HG03521 (cell line): ENCODE measurements at regions not wholly inside any gene's neighbourhood (a gene's known extent, or its start where the extent isn't known, plus 50 kb on each side); places are given as distances from the start of the nearest gene placed in this dataset.
"Not testable (repeated sequence)": the region's sequence is repeated elsewhere in the genome, so short reads cannot be mapped to it uniquely, and the experiment has no call there.

Experiments used
- ATAC-seq: cut with Tn5 transposase; IDR thresholded peaks from one replicate; pipeline ENCODE4 v1.9.1; 2021; ENCODE audit warnings: mild to moderate bottlenecking, moderate library complexity; ENCODE audit not compliant: unreplicated experiment

GRCh38 chr1:120609834-120610233 is 113.9 kb upstream of the NBPF26 start:
- ATAC-seq: not testable (repeated sequence)

GRCh38 chr1:120614931-120615639 is 108.7 kb upstream of the NBPF26 start:
- not testable (repeated sequence) for ATAC-seq

- not testable (repeated sequence) for ATAC-seq
These were observed 106.3 kb upstream of the NBPF26 start for GRCh38 chr1:120617493-120617892.

- not testable (repeated sequence) for ATAC-seq
These were observed 103.7 kb upstream of the NBPF26 start for GRCh38 chr1:120619867-120620692.

- not testable (repeated sequence) for ATAC-seq
These were observed 103.1 kb upstream of the NBPF26 start for GRCh38 chr1:120620693-120620969.

- ATAC-seq: not testable (repeated sequence)
These were observed 102.5 kb upstream of the NBPF26 start for GRCh38 chr1:120621278-120621677.

GRCh38 chr1:120623539-120623938 is 100.2 kb upstream of the NBPF26 start:
- not testable (repeated sequence) for ATAC-seq

GRCh38 chr1:120624565-120625064 is 99.1 kb upstream of the NBPF26 start:
- ATAC-seq: not testable (repeated sequence)

GRCh38 chr1:120629832-120630455 is 93.8 kb upstream of the NBPF26 start:
- ATAC-seq: not testable (repeated sequence)

- not testable (repeated sequence) for ATAC-seq
These were observed 88.6 kb upstream of the NBPF26 start for GRCh38 chr1:120634816-120635806.

- ATAC-seq: not testable (repeated sequence)
These were observed 83.3 kb upstream of the NBPF26 start for GRCh38 chr1:120640261-120641013.

- not testable (repeated sequence) for ATAC-seq
These were observed 82.8 kb upstream of the NBPF26 start for GRCh38 chr1:120641014-120641302.

GRCh38 chr1:120647182-120647581 is 76.6 kb upstream of the NBPF26 start:
- ATAC-seq: not testable (repeated sequence)

GRCh38 chr1:120648915-120649623 is 74.7 kb upstream of the NBPF26 start:
- ATAC-seq: not testable (repeated sequence)

GRCh38 chr1:120649730-120650129 is 74.0 kb upstream of the NBPF26 start:
- ATAC-seq: not testable (repeated sequence)

- ATAC-seq: not testable (repeated sequence)
These were observed 69.6 kb upstream of the NBPF26 start for GRCh38 chr1:120654114-120654513.

- not testable (repeated sequence) for ATAC-seq
These were observed 68.4 kb upstream of the NBPF26 start for GRCh38 chr1:120655394-120655793.

GRCh38 chr1:120656116-120656515 is 67.6 kb upstream of the NBPF26 start:
- not testable (repeated sequence) for ATAC-seq

GRCh38 chr1:120657804-120658203 is 65.9 kb upstream of the NBPF26 start:
- ATAC-seq: not testable (repeated sequence)
